ENCODE measurements at regions not wholly inside any gene's neighbourhood (a gene's known extent, or its start where the extent isn't known, plus 50 kb on each side); places are given as distances from the start of the nearest gene placed in this dataset.
"Not testable (repeated sequence)": the region's sequence is repeated elsewhere in the genome, so short reads cannot be mapped to it uniquely, and the experiment has no call there.

DNA sequence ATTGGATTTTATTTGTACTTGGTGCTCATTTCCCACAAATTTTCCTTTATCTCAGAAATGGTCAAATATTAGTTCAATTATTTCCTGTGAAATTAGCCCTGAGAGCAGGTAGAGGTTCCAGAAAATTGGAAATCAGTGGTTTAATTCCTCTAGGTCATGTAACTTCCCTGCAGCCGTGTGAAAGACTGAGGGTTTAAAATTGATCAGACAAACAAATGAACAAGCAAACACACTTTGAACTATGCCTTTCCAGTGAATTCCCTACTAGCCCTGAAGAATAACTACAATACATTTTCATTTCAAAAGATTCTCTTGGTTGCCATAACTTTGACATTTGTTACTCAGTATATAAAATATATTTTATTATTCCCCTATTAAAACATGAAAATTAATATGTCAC lies 1116.7 kb downstream of the REEP3 start:
- DNase-seq, result no peak

DNA sequence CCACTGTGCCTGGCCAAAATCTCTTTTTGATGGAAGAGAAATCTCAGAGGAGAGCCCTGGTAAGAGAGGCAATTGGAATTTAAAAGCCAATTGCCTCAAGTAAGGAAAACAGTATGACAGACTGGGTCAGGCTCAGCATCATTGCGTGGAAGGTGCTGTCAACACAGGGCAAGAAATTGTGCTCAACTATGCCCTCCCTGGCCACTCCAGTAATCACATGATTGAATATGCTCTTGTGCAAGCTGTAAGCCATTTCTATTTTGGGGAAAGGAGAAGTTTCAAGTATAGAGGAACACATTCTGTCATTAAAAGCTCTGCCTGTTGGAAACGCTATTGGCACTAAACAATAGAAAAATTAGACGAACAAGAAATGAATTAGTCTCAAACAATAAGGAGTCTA lies 1127.7 kb downstream of the REEP3 start:
- DNase-seq, result no peak

DNA sequence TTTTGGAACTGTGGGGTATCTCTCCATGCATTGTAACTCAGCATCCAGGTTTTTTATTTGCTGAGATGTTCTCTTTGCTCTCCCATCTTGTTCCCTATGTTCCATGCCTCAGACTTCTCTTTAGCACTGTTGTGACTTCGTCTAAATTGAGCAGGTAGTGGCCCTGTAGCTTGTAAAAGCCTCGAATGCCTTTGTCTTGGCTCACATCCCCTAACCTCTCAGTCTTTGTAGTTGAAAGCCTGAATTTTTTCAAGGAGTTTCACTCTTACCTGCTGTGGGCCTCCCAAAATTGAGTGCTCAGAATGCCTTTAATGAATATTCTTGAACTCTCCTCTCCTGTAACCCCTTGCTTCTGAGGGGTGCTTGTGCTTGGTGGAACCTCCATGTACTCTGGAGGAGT lies 1137.3 kb downstream of the REEP3 start:
- DNase-seq, result no peak

DNA sequence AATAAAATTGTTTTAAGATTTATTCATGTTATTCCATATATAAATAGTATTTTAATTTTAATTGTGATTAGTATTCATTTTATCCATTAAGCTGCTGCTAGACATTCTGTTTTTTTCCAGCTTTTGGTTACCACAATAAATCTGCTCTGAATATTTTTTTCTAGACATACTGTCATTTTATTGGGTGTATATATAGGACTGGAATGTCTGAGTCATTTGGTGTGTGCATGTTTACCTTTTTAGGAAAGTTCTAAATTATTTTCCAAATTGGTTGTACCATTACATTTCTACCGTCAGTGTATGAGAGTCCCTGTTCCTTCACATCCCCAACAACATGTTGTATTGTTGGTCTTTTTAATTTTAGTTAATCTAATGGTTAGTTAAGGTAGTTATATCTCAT lies 1138.1 kb downstream of the REEP3 start:
- no peak for DNase-seq

DNA sequence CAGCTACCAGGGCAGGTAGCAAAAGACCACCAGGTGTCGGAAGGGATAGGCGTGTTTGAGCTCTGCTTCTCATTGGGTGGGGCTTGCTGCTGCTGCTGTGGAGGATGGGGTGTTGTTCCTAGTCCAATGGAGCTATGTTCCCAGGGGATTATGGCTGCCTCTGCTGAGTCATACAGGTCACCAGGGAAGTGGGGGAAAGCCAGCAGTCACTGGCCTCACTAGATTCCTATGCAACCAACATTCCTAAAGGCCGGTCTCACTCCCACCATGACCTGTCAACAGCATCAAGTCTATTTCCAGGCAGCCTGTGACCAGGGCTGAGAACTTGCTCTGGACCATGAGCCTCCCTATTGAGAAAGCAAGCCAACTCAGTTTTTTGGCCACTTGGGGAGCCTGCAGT lies 1160.8 kb downstream of the REEP3 start:
- DNase-seq, result no peak

DNA sequence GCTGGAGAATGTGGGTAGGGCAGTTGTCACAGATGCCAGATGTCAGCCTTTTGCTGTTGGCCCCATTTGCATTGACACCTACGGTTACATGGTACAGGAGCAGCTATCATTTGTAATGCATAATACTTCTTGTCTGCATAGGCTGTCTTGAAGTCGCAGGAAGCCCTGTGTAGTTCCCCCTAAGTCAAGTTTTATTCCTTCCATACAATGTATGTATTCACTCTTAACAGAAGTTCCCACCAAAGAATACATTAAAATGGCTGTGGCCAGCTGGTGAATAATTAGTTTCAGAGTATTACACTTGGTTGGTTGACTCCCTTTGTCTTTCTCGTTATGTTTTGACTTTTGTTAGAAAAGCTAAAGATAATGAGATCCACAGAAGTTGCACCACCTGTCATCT lies 1169.0 kb downstream of the REEP3 start:
- DNase-seq, result no peak

DNA sequence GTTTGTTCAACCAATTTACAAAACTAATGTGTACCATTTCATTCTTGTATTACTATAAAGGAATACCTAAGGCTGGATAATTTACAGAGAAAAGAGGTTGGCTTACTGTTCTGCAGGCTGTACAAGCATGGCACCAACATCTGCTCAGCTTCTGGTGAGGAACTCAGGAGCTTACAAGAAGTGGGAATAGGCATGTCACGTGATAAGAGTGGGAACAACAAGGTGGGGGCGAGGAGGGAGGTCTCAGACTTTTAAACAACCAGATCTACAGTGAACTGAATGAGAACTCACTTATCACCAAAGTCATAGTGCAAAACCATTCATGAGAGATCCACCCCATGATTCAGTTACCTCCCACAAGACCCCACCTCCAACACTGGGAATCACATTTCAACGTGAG lies 1178.0 kb downstream of the REEP3 start:
- DNase-seq, result no peak

DNA sequence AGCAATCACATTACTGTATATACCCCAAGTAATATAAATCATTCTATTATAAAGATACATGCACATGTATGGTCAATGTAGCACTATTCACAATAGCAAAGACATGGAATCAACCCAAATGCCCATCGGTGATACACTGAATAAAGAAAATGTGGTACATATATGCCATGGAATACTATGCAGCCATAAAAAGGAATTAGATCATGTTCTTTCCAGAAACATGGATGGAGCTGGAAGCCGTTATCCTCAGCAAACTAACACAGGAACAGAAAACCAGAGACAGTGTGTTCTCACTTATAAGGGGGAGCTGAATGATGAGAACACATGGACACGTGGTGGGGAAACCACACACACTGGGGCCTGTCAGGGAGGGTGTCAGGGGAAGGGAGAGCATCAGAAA lies 1180.9 kb downstream of the REEP3 start:
- not testable (repeated sequence) for DNase-seq

DNA sequence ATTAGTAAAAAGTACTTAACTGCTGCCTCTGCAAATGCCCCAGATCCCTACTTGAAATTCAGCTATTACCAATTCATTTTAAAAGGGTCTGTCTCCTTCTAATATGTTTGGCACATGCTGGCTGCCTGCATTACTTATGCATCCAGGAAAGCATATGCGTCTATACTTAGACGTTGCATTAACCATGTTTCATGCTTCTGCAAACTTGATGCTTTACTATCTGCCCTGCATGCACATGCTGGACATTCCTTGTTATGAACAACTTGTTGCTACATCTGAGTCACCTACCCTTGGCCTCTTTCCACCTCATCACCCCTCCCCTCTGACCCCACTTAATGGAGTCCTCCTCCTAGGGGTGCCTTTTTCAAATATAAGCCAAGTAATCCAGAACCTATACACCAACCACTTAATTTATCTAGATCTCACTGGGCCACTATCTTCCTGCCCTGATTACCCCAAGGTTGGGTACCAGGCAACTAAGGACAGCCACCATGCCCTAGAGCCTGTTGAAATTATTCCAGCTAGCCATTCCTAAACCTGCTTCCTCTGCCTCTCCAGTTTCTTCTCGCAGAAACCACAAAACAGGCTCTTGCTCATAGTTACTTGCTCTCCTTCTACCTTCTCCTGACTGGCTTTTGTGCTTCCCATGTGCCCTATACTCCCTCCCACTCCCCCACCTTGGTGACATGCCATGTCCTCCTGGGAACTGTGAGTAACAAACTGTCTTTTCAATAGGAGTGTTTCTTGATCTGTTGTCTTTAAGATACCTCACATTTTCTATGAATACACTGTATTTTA lies 1187.9 kb downstream of the REEP3 start:
- no peak for DNase-seq

DNA sequence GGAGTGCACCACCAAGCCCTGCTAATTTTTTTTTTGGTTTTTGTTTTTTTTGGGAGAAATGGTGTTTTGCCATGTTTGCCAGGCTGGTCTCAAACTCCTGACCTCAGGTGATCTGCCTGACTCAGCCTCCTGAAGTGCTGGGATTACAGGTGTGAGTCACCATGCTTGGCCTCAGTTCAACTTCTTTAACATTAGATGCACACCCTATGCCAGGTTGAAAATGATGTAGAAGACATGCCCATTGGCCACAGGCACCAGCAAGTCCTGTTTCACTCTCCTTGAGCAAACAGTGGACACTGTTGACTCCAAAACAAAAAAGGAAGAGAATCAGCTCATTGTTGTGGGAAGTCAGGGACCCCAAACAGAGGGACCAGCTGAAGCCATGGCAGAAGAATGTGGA lies 1205.3 kb downstream of the REEP3 start:
- DNase-seq, result no peak

DNA sequence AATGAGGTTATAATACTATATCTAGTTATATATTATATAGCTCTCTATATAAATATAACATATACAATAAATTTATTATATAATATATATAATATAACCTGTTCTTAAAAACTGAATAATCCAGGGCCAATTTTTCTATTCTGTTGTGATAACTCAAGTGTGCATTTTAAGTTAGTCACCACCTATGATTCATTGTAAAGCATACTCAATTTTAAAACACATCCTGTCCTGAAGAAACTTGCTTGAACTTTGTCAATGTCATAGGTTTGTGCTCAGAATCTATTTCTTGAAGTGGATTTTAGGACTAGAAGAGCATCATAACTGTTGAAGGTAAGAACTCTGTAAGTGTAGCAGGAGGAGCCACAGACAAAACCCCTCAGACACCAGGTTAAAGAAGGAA lies 1209.8 kb downstream of the REEP3 start:
- no peak for DNase-seq

DNA sequence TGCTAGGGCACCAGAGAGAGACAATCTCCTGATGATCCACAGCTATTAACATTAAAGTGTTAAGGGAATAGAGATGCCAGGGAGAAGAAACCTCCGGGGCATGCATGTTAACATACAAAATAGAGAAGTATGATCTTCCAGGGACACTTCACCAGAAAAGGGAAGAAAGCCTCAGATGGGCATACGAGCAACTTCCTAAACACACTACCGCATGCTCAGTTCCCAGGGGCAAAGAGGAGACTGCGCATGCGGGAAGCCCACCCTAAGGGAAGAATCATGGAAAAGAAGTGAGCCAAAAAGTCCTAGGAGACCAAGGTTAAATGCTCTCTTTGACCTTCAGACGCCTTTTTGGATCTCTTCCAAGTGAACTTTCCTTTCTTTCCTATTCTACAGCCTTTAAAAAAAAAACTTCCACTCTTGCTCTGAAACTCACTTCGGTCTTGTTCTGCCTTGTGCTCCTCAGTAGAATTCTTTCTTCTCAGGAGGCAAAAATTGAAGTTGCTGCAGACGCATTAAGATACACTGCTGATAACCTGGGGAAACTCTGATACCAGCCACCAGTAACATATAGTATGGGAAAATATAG lies 1211.3 kb downstream of the REEP3 start:
- no peak for DNase-seq

DNA sequence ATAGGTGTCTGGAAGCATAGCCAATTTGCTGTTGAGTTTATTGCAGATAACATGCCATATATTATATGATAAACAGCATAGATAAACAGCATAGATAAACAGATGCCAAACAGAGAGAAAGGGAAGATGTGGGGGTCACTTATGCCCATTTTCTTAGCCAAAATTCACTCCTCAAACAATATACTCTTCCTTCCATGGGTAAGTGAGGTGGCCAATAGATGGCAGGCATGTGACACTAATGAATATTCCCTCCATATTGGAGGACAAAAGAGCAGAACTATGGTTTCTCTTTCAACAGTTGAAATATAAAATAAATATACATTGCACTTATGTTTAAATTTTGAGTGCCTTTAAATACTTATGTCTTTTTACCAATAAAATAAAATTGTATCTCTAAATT lies 1212.8 kb downstream of the REEP3 start:
- no peak for DNase-seq

DNA sequence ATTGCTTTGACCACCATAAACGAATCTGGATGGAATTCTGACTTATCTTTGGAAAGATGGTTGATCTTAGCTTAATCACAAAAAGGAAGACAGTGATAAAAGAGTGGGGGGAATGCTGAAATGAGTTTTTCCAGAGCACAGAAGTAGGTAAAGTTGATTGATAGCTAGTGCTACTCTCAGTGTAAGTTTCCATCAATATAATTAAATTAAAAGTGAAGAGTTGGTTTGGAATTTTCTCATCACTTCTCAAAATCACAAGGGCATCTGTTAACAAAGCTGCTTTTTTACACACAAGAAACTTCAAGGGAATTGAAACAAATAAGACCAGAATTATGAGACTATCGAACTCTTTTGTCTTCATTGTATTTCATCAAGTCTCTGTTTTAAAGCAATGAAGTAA lies 1217.3 kb downstream of the REEP3 start:
- no peak for DNase-seq

DNA sequence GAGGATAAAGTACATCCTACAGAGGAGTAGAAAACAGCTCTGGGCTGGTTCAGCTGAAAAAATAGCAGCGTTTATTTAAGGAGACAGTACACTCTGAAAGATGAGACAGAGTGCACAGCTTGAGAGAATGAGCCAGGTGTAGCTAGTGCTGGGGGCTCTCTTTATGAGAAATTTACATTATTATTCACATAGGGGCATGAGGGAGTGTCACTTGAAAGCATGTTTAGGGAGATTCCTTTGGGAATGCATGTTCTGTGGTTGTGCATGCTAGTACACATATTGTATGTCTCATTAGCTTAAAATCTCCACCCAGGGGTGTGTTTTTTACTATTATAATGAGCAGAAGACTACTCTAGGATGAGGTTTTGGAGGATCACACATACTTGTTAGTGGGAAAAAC lies 1224.4 kb downstream of the REEP3 start:
- DNase-seq, result no peak

DNA sequence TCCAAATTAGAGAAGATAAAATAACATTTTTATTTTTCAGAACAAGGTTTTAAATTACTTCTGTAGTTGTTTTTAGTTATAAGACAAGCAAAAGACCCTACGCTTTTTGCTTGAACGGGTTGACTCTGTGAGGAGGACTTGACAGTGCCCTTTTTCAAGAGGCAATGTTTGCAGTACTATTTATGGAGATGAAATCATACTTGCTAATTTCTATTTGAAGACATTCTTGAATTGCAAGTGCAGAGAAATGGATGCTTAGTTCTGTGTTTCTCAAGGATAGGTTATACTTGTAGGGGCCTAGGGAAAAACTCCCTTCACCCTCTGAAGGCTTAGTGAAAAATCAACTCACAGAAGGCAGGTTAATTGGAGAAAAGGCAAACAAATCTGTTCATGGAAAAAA lies 1229.5 kb downstream of the REEP3 start:
- no peak for DNase-seq

DNA sequence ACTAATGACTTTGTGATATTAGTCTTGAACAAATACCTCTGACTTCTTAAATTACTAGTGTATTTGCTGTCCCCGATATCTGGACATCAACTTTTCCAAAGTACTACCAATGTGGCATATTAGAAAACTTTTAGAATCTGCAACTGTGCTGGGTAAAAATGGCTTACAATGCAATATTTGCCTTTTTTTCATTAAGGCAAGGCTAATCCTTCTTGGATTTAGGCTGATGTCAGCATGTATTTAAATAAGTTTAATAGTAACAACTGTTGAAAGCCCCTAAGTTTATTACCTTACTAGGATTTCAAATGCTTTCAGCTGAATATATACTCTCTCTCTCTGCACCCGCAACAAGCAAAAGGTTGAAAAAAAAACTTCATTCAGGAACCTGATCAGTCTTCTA lies 1232.3 kb downstream of the REEP3 start:
- no peak for DNase-seq

DNA sequence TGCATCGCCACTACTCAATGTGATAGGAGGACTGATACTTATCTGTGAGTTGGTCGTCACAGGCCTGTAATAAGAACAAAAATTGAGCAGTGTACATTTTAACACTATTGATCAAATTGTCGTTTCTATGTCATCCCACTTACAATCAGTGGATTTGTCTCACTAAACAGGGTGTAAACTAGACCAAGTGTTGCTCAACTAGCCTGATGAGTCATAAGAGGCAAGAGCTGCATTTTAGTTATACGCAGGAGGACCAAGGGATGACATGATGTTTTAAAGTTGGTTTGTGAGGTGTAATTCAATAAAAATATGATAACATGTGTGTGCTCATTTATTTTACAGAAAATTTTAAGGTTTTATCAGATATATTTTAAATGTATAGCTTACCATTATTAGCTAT lies 1239.2 kb downstream of the REEP3 start:
- no peak for DNase-seq

DNA sequence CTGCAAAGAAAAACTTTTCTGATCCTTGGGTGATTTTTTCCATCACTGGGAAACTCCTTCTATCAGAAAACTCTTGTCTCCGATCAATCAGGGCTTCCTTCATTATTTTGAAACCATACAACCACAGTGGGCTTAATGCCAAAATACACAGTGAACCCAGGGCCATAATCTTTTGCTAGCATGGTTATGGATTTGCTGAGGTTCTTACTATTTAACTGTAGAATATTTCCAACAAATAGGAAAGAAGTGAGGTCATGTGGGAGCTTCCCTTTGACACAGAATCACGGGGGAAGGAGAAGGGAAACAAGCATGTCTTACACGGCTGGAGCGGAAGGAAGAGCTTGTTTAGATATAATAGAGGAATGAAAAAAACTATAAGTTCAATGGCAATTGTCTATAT lies 1241.7 kb downstream of the REEP3 start:
- DNase-seq, result no peak

DNA sequence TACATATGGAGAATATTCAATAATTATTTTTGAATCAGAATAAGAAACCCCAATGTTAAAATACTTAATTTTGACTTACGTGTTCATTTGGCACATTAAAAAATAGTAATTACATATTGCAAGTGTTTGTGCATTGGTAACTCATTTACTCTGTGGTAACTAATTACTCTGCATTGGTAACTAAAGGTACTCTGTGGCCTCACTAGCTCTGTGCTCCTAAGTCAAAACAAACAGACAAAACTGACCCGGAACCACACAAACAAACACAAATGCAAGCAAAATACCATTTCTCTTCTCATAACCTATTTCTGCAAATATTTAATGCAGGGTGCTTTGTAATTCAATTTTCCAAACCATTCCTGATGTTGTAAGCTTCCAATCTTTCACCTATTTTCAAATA lies 1244.3 kb downstream of the REEP3 start:
- no peak for DNase-seq

DNA sequence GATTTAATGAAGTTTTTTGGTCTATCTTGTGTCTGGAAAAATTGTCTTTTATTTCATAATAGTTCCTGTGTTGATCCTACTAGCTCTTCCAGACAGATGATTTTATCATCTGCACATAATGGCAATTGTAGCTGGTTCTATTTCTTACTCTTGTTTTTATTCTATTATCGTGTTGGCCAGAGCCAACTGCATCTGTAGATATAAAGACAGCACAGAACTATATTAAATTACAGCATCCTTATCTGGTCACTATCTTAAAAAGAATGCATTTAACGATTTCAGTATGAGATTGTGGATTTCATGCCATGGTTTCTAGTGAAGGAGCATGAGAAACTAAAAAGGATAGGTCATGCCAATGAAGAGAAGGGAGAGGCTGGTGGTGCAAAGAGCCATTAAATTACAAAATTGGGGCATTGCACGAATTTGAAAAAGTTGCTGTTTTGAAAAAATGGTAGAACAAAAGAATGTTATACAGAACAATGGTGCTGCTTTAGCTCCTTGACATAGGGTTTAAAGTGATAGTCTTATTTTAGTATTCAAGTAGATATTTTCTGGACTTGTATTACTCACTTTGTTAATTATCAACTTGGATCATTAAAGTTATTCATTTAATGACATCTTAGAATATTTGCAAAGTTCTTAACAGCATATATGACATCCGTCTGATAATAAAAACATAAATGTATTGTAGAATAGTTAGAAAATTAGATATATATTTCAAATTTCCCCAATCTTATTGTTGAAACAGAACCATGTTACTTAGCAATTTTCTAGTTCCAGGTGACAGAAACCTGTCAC lies 1250.3 kb downstream of the REEP3 start:
- no peak for DNase-seq

DNA sequence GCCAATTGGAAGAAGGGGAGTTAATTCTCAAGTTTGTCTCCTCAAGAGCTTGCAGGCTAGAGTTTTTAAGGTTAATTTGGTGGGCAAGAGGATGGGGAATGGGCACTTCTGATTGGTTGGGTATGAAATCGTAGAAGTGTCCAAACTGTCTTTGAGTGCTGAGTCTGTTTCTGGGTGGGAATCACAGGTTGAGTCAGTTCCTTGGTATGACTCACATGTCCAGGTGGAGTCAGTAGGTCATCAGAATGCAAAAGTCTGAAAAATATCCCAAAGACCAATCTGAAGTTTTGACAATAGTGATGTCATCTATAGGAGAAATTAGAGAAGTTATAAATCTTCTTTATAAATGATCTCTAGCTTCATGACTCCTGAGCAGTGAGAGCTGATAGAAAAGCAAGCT lies 1252.2 kb downstream of the REEP3 start:
- DNase-seq, result no peak

DNA sequence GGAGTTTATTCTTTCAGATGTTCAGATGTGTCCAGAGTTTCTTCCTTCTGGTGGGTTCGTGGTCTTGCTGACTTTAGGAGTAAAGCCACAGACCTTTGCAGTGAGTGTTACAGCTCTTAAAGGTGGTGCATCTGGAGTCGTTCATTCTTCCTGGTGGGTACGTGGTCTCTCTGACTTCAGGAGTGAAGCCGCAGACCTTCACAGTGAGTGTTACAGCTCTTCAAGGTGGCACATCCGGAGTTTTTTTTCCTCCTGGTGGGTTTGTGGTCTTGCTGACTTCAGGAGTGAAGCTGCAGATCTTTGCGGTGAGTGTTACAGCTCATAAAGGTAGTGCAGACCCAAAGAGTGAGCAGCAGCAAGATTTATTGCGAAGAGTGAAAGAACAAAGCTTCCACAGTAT lies 1263.2 kb downstream of the REEP3 start:
- DNase-seq, result not testable (repeated sequence)

DNA sequence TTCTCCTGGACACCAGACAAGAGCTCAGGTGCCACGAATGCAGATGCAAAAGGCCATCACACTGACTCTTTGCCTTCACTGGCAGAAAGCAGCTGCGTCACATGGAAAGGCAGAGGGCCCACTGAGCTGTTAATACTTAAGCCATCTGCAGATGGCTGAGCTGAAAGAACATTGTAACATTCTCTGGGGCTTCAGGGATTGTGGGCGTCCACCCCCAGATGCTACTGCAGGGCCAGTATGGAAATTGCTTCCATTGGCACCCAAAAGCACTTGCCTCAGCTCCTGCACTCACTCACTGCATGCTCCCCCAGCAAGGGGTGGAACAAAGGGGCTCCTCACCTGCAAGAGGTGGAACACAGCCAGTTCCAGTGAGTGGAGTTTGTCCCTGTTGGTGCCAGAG lies 1264.6 kb downstream of the REEP3 start:
- no peak for DNase-seq

All from stimulated activated CD4-positive, alpha-beta T cell treated with anti-CD3 and anti-CD28 coated beads, Interleukin-12 subunit alpha, Interleukin-12 subunit beta, amount 100 ng/mL, for 4 hours (primary cell).